DMS153 treated with DMSO at 0.1 percent for 48 hours (cell line): ENCODE measurements at regions not wholly inside any gene's neighbourhood (a gene's known extent, or its start where the extent isn't known, plus 50 kb on each side); places are given as distances from the start of the nearest gene placed in this dataset.
"Not testable (repeated sequence)": the region's sequence is repeated elsewhere in the genome, so short reads cannot be mapped to it uniquely, and the experiment has no call there.

Experiments
- DNase-seq: peaks from one replicate; lab custom pipeline; 2025; ENCODE audit not compliant: unreplicated experiment; lab: John Stamatoyannopoulos, UW

- DNase-seq = no peak
These were observed 118.3 kb upstream of the ATP2B2 start for GRCh38 chr3:10623578-10624275.

GRCh38 chr3:10625323-10625722, 119.9 kb upstream of the ATP2B2 start:
- DNase-seq = no peak

DNA sequence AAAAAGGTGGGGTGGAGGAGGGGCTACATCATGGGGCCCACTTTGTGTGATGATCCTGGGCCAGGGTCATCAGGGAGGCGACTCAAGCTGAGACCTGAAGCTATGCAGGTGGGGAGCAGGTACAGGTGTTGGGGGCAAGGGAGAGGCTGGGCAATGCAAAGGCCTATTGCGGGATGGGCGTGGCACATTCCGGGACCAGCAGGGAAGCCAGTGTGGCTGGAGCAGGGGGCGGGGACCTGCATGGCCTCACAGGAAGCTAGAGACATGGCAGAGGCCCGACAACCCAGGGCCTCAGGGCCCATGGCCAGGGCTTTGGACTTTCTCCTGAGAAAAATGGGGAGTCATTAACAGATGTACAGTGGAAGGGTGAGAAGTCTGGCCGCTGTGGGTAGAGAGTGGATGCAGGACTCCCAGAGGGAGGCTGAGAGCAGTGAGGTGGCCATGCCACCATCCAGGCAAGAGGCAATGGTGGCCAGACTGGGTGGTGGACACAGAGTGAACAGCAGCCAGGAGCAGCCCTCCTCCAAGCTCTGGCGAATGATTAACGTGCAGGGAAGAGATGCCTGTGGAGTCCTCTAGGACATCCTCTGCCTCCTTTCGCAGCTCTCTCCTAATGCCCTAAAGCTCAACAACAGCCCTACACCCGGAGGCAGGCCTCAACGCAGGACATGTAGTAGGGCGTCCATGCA, 122.6 kb upstream of the ATP2B2 start:
- no peak for DNase-seq

DNA sequence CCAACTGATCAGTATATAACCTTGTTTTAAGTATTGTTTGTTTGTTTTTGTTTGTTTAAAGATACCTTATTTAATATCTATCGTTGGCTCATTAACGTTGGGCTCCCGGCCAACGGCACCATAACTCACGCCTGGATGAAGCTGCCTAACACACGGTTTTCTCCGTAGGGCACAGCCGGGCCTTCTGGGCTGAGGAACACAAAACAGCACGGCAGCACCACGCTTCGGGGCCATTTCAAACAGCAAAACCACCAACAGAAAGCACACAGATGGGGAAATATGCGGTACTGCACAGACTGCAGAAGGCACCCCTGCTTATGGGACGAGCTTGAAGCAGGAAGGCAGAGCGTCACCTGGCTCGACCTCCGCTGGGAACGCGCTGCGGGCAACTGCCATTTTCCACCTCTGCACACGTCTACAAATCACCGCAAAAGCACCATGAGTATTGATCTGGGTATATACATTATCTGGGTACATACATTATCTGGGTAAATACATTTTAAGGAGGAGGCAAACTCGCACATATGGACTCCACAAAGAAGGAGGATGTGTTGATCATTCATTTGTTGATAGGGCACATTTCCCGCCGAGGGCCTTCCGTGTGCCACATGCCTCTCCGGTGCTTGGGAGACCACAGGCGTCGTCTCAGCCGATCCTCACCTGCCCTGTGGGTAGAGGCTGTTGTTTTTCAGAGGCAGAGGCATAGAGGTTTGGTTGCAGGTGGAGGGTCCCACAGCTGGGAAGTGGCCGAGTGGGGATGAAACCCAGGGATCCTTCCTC, 123.7 kb upstream of the ATP2B2 start:
- no peak for DNase-seq

DNA sequence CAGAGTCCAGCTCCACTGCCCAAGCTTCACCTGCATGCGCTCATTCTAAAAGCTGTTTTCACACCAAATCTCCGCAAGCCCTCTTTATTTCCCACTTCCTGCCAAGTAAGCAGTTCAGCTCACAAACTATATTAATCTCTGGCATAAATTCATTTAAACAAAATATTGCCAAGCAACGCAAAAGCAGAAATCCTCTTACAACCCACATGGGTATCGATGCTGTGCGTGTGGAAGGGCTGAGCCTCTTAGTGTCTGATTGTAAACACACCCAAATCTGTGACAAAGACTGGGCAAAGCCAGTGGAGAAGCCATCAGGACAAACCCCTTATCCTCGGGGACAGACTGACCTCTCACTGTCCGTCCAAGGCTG, 124.3 kb upstream of the ATP2B2 start:
- DNase-seq = no peak

- no peak for DNase-seq
These were observed 125.8 kb upstream of the ATP2B2 start for GRCh38 chr3:10631224-10631623.

DNA sequence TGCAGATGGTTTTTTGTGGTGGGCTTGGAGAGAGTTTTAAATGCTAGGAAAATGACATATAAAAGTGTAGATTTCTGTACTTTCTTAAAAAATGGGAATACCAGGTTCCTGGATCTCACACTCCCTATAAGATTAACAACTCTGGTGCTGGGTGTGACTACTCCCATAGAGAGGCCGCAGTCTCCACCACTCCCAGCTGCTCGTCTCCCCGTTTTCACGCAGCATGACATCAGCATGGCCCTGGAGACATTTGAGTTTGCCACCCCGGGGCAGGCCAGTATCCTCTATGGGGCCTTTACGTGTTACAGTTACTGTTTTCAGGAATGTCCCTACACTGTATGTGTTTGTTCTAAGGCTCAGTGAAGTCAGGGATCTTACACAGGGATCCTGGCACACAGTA, 126.7 kb upstream of the ATP2B2 start:
- DNase-seq = no peak

DNA sequence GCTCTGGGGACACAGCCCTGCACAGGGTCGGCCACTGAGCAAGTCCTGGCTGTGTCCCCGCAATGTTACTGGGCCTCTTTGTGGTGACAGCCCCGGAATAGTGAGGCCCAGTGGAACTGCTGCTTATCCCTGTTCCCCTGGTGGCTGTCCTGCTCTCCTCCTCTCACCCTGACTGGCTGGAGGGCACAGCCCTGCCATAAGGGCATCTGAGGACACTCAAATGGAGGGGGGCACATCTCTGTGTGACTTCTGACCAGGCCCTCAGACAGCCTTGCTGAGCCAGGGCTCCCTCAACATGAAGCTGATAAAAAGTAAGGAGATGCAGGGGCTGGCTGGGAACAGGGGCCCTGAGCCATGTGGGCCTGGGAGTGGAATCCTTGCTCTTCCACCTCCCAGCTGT, 127.4 kb upstream of the ATP2B2 start:
- no peak for DNase-seq

GRCh38 chr3:10635446-10636076, 130.2 kb upstream of the ATP2B2 start:
- DNase-seq = no peak

DNA sequence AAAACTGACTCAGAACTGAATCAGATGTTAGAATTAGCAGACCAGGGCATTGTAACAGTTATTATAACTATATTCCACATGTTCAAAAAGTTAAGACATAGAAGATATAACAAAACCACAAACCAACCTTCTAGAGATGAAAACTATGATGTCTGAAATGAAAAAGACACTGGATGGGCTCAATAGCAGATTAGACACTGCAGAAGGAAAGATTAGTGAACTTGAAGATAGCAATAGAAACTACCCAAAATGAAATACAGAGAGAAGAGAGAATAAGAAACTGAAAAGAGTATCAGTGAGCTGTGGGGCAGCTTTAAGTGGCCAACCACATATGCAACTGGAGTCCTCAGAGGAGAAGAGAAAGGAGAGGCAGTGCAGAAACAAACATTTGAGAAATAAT, 132.0 kb upstream of the ATP2B2 start:
- DNase-seq = no peak

GRCh38 chr3:10638466-10638865, 133.1 kb upstream of the ATP2B2 start:
- DNase-seq = no peak

DNA sequence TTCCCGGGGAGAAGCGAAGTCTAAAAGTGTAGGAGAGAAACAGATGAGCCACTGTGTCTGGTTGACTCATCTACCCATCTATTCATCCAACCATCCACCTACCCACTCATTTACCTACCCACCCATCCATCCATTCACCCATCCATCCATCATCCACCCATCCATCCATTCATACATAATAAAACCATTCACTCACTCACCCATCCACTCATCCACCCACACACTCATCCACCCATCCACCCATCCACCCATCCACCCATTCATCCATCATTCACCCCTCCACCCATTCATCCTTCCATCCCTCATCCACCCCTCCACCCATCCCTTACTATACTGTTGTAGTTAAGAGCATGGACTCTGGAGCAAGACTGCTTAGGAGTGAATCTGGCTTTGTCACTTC, 136.4 kb upstream of the ATP2B2 start:
- no peak for DNase-seq

- DNase-seq = no peak
These were observed 138.8 kb upstream of the ATP2B2 start for GRCh38 chr3:10644189-10644588.

DNA sequence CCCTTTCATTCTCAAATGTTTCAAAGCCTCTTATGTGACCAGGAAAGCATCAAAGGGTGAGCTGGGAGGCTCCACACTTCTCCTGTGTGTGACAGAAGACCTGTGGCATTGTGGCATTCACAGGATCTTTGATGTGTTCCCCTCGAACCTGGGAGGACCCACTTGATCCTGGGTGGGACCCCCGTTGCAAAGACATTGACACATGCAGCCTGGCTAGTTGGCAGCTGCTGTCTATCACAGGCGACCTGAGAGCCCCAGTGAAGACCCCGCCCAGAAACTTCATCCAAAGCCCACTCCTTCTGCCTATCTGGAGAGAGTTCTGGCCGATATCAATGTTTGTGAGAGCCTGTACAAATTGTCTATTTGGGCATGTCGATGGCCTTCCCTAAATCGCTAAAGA, 140.4 kb upstream of the ATP2B2 start:
- DNase-seq = no peak

DNA sequence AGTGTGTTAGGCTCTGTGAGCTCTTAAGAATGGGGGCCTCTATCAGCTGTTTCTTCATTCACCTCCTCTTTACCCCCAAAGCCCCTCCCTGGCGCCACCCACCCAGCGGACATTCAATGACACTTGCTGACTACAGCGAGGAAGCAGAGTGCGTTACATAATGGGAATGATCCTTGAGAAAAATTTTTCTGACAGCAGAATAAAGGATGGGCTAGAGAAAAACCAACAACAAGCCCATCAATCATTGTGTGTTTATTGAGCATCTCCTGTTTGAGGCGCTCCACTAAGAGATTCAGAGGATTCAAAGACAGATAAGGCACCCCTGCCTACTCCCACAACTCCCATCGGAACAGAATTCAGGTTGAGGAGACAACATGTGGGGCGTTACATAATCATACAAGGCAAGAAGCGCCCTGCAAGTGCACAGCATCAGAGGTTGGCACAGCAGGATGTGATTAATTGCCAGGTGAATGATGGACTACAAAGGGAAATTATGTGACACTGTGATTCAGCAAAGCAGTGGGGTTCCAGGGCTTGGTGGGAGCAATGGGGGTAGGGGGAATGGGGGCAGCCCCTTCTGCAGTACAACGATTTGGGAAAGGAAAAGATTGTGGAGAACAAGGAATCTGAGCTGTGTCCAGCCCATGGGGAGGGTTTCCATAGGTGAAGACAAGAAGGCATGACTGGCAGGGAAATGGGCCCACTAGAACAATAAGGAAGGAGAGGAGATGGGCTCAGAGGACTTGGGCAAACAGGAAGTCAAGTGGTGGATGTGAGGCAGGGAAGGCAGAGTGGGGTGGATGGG, 141.3 kb upstream of the ATP2B2 start:
- DNase-seq = no peak

DNA sequence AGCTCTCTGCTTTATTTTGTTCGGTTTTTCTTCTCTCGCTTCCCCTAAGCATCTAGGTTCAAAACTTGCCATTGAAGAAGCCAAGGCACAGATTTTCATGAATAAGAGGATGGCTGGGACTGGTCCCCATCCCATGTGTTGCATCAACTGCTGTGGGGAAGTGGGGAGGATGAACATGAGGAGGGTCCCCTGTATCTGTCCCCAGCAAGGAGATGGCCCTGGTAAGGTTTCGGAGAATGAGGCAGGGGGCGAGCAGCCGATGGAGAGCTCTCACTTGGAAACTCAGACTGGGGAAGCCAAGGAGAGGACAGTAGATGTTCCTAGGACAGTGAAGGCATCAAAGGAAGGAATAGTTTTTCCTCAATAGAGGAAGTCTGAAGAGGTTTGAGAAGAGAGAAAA, 142.0 kb upstream of the ATP2B2 start:
- no peak for DNase-seq

GRCh38 chr3:10648181-10648580, 142.8 kb upstream of the ATP2B2 start:
- DNase-seq = no peak

GRCh38 chr3:10649463-10649862, 144.1 kb upstream of the ATP2B2 start:
- DNase-seq = not testable (repeated sequence)

GRCh38 chr3:10651506-10651905, 146.1 kb upstream of the ATP2B2 start:
- no peak for DNase-seq

DNA sequence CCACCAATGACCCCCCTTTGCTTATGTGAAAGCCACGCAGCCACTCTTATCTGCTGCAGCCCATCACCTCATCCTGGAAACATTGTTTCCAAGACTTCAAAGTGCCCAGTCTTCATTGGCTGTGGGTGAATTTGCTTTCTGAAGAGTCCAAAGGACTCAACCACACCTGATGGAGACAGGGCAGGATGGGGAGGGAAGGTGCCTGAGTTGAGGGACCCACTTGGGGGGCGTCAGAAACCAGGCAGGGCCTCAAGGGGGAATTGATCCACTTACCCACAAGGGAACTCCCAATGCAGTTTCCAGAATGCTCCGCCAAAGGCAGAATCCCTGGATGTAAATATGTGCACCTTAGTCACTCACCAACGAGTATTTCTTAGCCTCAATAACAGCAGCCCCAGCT, 147.9 kb upstream of the ATP2B2 start:
- DNase-seq = no peak
